DMS 273 treated with DMSO at 0.1 percent for 48 hours (cell line): ENCODE measurements at regions not wholly inside any gene's neighbourhood (a gene's known extent, or its start where the extent isn't known, plus 50 kb on each side); places are given as distances from the start of the nearest gene placed in this dataset.

ENCODE experiments used
- DNase-seq: peaks from one replicate; lab custom pipeline; 2025; lab: John Stamatoyannopoulos, UW

DNA sequence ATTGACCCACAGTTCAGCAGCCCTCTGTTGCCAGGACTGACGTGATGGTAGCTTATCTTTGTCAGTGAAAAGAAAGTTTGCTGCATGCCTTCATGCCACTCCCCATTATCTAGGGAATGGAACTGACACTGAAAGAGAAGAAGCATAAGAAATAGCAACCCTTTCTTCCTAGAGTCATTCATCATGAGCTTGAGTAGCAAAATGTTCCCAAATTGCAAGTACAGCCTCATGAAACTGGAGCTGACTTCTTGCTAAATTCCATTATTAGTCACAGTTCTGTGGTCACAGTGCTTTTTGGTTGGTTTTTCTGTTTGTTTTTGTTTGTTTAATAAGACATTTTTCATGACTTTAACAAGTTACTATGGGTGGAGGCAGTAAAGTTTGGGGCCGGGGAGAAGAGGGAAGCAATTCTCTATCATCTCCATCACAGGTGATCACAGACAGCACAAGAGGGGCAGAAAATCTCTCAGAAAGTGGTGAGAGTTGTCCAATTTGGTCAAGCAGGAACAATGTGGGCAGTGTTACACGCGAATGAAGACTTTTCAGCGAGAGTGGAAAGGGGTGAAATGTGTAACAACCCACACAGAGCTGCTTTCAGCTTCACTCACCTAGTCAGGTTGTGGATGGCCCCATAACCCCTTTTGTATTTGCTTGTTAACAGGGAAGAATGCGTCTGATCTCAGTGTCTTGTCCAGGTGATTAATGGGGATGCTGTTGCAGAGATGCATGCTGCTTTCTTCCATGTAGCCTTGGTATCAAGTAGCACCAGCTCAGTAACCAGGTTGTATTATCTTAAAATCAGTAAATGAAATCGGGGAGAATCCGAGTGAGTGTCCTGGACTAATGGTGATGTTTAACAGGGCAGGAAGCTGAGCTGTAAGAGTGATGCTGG lies 440.4 kb downstream of the DMRT2 start:
- no peak for DNase-seq

DNA sequence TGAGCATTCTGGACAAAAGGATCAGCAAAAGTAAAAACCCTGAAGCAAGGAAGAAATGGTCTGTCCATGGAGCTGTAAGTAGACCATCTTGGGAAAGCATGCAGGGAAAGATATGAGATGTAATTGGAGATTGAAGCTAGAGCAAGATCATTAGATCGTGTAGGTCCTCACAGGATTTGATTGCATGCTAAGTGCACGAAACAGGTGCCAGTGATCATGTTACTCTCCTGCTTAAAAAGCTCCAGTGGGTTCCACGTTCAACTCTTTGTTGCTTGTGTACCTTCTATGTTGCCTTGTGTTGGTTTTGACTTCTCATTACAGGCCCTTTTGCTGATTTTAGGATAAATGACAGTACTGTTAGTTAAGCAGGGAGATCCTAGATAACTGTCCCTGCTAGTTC lies 442.0 kb downstream of the DMRT2 start:
- DNase-seq = no peak

GRCh38 chr9:1495282-1496030 lies 445.3 kb downstream of the DMRT2 start:
- no peak for DNase-seq

DNA sequence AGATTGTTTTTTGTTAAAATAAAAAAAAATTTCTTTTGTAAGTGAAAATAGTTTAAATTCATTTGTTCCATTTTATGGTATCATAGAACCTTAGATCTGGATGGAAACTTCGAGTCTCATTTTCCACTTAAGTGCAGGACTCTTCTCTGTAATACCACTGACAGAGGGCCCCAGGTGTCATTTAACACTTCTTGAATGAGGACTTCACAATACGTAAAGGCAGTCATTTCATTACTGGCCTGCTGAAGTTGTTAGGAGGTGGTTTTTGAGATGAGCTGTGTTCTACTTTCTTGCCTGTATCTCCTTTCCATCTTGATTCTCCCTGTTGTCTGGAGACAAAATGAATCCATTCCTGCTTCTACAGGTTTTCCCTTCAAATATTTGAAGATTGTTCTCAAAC lies 455.3 kb downstream of the DMRT2 start:
- no peak for DNase-seq

- DNase-seq = no peak
These were observed 460.6 kb downstream of the DMRT2 start for GRCh38 chr9:1510712-1511111.

DNA sequence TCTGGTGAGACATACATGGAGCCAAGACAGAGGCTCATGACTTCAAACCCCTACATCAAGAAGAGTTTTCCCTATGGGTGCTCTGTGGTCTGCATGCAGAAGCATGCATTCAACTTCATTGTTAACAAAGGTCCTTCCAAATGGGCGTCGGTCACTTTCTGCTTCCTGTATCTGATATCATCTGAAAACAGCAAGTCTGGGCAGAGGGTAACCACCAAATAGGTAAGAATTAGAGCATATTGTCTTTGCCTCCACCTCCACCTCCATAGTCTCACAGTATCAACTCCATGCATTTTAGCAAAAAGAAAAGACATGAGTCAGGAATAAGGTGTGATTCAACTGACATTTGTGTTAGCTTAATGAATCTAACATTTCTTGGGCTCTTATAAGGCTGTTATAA lies 462.9 kb downstream of the DMRT2 start:
- DNase-seq = no peak

DNA sequence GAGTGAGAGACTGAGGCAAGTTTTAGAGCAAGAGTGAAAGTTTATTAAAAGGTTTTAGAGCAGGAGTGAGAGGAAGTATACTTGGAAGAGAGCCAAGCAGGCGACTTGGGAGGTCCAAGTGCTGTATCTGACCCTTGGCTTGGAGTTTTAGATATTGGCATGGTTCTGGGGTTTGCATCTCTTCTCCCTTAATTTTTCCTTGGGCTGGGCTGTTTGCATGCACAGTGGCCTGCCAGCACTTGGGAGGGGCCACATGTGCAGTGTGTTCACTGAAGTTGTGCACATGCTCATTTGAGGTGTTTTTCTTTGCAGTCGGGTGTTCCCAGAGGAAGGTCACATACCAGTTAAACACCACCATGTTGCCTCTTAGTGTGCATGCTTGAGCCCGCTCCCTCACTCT lies 464.1 kb downstream of the DMRT2 start:
- DNase-seq = no peak

- DNase-seq = no peak
These were observed 464.7 kb downstream of the DMRT2 start for GRCh38 chr9:1514776-1515363.

GRCh38 chr9:1515557-1515956 lies 465.4 kb downstream of the DMRT2 start:
- no peak for DNase-seq

DNA sequence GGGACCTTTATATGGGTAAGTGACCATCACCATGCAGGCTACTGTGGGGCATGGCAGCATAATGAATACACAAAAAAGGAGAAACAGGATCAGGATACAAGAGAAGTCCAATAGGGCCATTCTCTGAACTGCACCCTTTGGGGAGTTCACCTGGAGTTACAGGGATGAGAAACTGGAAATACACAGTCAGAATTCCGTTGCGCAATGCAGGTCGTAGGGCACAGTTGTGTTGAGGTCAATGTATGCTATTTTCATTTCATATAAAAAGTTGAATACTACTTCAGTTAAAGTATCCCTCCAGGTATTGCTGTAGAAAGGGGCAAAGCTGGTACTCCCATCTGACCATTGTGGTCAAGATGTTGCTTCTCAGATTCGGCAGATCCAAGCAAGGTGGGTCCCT lies 471.4 kb downstream of the DMRT2 start:
- DNase-seq = no peak

DNA sequence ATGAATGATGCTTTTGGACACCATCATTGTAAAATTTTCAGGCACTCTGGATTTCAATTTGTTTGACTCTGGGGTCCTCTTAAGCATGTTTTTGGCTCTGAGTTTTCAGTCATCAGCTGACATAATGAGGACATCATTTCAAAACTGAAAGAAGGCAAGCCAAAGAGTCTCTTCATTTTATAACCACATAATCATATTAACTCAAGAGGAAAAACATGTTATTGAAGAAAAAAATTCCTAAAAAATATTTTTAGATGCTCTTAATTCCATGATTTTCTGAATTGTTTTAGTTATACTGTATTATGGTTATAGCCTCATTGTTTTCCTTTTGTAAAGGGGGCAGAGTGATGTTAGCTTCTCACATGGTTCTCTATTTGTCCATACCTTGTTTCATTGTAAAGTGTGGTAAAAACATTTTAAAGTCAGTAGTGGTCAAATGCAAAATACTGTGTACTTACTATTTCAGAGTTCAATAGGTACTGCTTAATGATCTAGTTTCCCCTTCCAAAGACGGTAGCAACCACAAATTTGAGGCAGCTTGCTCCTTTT lies 472.1 kb downstream of the DMRT2 start:
- DNase-seq = no peak

DNA sequence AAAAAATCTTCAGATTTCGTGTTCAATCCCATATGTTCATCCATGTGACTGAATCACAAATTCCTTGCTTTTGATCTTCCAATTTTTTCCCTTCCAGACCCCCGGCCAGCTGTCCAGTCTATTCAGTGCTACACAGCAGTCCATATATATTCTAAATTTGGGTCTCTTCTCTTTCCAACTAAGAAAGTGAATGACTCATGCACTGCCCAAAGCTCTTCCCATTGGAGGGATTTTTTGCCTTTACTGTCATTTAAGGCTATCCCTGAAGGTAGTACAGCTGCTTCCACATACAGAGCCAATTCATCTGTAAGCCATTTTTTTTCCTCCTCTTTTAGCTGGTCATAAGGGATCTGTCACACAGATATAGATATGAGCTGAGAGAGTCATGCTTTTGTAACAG lies 478.3 kb downstream of the DMRT2 start:
- DNase-seq = no peak

GRCh38 chr9:1530696-1531095 lies 480.5 kb downstream of the DMRT2 start:
- DNase-seq = no peak

- DNase-seq = no peak
These were observed 481.3 kb downstream of the DMRT2 start for GRCh38 chr9:1531424-1531823.

DNA sequence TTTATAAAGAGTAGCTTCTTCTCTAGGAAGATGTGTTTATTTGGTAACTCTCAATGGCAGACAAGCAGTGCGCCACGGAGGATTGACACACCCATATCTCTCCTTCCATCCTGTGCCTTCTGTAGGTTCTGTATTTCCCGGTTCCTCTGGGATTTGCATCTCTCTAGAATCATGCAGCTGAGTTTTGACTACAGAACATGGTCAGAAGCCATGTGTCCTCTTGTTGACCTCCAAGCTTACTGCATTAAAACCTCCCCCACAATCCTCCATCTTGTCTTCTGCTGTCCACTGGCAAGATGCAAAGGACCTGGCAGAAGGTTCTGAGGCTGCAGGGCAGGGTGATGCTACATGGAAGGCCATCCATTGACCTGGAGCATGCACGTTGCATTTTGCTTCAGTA lies 482.0 kb downstream of the DMRT2 start:
- no peak for DNase-seq

GRCh38 chr9:1535051-1535450 lies 480.1 kb upstream of the SMARCA2 start:
- no peak for DNase-seq

DNA sequence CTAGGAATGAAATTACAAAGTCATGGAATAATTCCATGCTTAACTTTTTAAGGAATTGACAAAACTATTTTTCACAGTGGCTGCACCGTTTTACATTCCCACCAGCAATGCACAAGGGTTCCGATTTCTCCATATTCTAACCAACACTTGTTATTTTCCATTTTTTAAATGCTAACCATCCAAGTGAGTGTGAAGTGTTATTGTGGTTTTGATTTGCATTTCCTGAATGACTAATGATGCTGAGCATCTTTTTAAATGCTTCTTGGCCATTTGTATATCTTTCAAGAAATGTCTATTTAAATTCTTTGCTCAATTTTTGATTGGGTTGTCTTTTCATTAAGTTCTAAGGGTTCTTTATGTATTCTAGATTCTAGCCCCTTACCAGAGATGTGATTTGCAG lies 479.5 kb upstream of the SMARCA2 start:
- DNase-seq = no peak

DNA sequence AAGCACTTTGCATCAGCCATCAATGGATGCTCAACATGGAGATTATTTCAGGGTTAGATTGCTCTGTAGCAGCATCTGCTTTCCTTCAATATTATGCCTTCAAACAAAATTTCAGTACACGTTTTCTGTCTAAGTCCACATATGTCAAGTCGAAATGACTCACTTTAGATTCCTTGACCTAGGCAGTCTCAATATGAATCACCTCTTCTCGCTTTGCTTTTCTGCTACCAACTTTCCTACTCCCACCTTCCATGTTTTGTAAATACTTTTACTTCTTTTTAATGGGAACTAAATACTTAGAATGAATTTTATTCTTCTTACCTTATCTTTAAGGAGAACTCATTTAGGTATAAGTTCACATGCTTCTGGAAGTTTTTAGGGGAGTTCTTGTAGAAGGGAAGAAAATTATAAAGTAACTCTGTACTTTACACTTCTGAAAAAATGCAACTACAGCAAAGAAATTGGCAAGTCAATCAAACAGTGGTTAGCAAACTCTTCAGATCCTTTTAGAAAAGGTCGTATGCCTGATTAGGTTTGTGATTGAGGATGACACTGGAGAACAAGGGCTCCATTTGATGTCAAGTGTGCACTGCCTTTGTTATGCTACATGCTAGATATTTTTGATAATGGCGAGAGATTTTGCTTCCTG lies 478.5 kb upstream of the SMARCA2 start:
- no peak for DNase-seq

DNA sequence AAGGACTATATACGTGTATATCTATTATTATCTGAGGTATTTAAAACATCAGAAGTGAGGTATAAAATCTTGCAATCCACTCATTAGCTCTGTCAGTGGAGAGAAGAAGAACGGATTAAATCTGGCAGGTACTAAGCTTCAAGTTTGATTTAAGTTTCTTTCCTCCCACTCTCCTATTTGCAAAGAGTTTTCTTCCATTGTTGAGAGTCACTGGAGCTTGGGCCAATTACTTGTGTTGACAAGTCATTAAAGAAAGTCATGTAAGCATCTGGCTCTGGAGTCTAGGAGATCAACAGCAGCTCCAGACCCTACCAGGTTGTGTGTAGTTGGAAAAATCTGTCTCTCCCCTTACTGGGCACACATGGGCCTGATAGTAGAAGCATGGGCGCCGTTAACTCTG lies 476.8 kb upstream of the SMARCA2 start:
- DNase-seq = no peak

DNA sequence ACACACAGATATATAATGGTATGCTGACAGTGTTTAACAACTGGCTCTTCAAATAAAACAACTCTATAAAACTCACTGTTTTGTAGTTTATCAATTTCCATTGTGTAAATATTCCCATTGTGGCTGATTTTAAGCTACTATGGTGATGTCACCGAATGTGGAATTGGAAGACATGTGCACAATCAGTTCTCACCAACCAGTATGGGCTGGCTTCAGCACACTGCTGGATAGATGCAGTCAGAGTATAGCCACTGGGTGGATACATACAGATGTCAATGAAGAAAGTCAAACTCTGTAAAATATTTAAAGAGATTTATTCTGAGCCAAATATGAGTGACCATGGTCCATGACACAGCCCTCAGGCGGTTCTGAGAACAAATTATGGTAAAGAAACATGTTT lies 475.9 kb upstream of the SMARCA2 start:
- DNase-seq = no peak

- no peak for DNase-seq
These were observed 464.5 kb upstream of the SMARCA2 start for GRCh38 chr9:1550636-1551035.
